NB4 (cell line): ENCODE measurements at regions not wholly inside any gene's neighbourhood (a gene's known extent, or its start where the extent isn't known, plus 50 kb on each side); places are given as distances from the start of the nearest gene placed in this dataset.

Experiments
- CTCF ChIP-seq: IDR thresholded peaks from one replicate; pipeline ENCODE4 v1.5.1; 2012; ENCODE audit warnings: low read depth, low read length
- POLR2A ChIP-seq: IDR thresholded peaks from 2 replicates; pipeline ENCODE4 v1.6.1; 2011; ENCODE audit warnings: mild to moderate bottlenecking; ENCODE audit not compliant: insufficient read length; ENCODE audit errors: extremely low read depth

- TF ChIP-seq CTCF, result no peak
- no peak for TF ChIP-seq POLR2A
Measured at GRCh38 chr4:133424605-133425004, 275.5 kb downstream of the PCDH10 start.
